PC-9 (cell line): ENCODE measurements at regions not wholly inside any gene's neighbourhood (a gene's known extent, or its start where the extent isn't known, plus 50 kb on each side); places are given as distances from the start of the nearest gene placed in this dataset.

Source experiments
- CTCF ChIP-seq: fragments of 200-600 bp; sonication (generic); conservative IDR thresholded peaks from 2 replicates; pipeline ENCODE4 v1.6.1; 2017; ENCODE audit warnings: mixed run types, antibody characterized with exemption, mild to moderate bottlenecking, moderate library complexity
- EZH2 ChIP-seq: fragments of 200-600 bp; sonication (generic); IDR thresholded peaks from 2 replicates; pipeline ENCODE4 v1.8.0; 2017; ENCODE audit warnings: antibody characterized with exemption, low read depth

GRCh38 chr6:132060591-132060990 is 109.4 kb upstream of the CCN2 start:
- TF ChIP-seq CTCF (no peak), EZH2 (no peak)
